SH-SY5Y (cell line): ENCODE measurements at regions not wholly inside any gene's neighbourhood (a gene's known extent, or its start where the extent isn't known, plus 50 kb on each side); places are given as distances from the start of the nearest gene placed in this dataset.

Experiments
- GATA2 ChIP-seq: IDR thresholded peaks from 2 replicates; pipeline ENCODE4 v1.6.1; 2011; ENCODE audit warnings: mild to moderate bottlenecking, low read depth, low read length
- GATA3 ChIP-seq: IDR thresholded peaks from 2 replicates; pipeline ENCODE4 v1.6.1; 2011; ENCODE audit warnings: low read depth, mild to moderate bottlenecking, low read length, moderate library complexity

DNA sequence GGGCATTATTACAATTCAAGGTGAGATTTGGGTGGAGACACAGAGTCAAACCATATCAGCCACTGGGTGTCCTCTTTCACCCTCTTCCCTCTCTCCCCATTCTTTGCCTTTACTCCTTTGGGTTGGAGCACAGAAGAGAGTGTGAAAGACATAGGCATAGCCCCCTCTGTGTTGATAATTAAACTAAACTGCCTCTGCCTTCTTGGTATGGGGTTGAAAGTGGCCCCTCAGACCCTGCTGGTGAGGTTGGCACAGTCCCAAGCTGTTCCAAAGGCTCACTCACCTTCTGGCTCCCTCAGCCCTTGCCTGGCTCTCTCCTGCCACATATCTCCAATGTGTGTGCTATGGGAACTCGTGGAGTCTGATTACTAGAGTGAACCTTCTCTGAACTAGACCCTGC is 210.6 kb upstream of the RXFP2 start:
- no peak for TF ChIP-seq GATA2
- TF ChIP-seq GATA3, result no peak
